NCI-H748 treated with DMSO at 0.1 percent for 48 hours (cell line): ENCODE measurements at regions not wholly inside any gene's neighbourhood (a gene's known extent, or its start where the extent isn't known, plus 50 kb on each side); places are given as distances from the start of the nearest gene placed in this dataset.

Source experiments
- DNase-seq: peaks from one replicate; lab custom pipeline; 2025; lab: John Stamatoyannopoulos, UW

DNA sequence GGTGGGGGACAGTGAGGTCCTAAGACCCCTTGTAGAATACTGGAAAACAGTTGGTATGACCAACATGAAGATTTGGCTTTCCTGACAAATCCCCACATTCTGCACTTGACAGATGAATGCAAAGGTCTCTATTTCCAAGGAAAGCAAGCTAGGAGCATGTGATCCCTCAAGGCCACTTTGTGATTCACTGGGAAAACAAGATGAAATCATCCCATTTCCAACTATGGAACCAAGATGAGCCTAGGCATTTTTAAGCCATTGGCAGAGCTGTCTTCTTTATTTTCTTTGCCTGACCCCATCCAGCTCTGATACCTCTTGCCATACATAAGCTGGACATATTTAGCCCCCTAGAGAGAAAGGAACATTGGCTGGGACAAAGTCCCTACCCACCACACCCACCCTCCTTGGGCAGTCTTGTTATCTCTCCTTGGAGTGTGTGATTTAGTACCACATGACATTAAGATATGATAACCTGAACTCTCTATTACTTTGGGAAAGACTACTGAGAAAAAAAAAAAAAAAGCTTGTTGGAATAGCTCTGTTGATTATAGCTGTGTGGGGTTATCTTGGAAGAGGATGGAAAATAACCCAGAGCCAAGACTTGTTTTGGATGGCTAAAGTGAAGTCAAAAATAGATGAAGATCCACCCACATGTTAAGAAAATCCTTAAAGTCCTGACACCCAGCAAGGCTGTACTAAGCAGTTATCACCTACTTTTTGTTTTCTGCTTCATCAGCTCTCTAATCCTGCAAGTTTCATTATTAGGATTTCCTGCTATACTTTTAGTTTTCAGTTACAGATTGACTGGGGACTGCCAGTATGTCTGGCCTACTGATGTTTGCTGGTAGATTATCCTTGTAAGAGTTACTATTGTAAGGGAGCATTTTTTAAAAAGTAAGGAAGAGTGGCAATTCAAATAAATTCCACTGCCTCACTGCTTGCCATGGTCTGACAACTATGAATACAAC lies 90.1 kb upstream of the PREP start:
- no peak for DNase-seq

DNA sequence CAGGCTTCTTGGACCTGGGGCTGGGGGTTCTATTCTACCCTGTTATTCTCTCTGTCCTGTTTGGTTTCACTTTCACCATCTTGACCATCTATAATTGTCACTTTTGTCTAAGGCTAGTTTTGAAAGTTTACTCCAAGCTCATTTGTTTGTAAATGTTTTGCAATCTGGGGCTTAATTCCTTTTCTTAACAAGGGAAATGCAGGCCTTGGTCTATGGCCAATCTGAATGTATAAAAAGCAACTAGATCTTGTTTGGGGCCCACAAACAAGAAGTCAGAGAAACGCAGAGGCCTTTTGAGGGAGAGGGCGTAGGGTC lies 86.3 kb upstream of the PREP start:
- DNase-seq = no peak

DNA sequence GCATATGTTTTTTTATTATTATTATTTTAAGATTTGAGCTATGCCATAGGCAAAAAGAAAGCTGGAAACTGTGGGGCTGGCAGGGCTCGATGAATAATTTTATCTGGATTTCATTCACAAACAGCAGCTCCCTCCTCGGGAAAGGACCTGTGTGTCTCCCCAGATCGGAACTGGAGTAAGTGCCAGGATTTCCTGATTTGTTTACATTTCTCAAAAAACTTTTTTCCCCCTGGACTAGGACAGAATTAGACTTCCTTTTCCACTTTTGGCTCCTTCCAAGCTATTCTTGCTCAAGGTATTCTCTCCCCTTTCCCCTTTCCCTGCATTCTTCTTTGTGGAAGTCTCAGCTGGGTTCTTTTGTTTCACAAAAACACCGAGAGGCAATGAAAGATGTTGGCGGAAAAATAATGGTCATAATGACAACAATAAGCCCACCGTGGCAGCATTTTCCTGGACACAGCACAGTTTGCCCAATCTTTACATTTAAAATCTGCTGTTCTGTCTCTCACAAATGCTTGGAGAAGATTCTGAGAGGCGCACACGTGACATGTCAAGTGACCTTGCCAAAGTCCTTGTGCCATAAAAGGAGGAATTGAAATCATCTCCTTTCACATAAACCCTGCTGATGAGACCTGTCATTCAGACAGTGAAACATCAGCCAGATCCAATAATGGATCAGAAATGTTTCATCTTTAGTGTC lies 85.8 kb upstream of the PREP start:
- DNase-seq = no peak

DNA sequence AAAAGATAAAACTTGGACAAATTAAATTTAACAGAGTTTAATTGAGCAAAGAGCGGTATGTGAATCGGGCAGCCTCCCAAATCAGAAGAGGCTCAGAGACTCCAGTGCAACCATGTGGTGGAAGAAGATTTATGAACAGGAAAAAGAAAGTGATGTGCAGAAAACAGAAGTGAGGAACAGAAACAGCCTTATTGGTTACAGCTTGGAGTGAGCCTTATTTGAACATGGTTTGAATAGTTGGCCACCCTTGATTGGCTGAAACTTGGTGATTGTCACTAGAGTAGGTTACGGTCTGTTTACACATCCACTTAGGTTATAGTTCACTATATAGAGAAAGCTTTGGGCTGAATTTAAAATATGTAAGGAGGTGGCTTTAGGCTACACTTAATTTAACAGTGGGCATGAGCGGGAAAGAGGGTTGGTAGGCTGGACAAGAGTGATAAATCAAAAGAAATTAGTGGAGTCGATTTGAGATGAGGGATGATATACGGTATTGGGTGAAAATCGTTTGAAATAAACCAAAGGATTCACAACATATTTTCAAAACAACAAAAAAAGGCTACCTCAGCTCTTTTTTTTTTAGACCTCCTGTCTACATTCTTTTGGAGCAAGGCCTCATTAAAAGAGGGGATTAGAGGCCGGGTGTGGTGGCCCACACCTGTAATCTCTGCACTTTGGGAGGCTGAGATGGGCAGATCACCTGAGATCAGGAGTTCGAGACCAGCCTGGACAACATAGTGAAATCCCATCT lies 84.3 kb upstream of the PREP start:
- DNase-seq = no peak

DNA sequence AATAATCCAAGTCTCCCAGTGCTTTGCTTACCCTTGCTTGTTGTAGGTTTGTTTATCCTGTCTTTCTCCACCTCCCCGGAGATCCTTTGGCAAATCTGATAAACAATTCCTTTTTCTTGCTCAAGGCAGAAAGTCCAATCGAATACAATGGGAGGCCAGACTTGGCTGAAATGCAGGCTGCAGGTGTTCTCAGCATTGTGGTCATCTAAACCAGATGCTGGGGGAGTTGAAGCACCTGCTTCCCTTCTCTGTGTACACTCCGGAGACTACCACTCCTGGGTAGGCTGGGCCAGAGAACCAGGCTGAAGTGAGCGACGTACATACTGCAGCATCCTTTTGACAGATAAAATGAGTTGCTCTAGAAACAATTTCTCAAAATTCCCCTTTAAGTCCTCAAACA lies 82.6 kb upstream of the PREP start:
- DNase-seq = peak; percentile 72

DNA sequence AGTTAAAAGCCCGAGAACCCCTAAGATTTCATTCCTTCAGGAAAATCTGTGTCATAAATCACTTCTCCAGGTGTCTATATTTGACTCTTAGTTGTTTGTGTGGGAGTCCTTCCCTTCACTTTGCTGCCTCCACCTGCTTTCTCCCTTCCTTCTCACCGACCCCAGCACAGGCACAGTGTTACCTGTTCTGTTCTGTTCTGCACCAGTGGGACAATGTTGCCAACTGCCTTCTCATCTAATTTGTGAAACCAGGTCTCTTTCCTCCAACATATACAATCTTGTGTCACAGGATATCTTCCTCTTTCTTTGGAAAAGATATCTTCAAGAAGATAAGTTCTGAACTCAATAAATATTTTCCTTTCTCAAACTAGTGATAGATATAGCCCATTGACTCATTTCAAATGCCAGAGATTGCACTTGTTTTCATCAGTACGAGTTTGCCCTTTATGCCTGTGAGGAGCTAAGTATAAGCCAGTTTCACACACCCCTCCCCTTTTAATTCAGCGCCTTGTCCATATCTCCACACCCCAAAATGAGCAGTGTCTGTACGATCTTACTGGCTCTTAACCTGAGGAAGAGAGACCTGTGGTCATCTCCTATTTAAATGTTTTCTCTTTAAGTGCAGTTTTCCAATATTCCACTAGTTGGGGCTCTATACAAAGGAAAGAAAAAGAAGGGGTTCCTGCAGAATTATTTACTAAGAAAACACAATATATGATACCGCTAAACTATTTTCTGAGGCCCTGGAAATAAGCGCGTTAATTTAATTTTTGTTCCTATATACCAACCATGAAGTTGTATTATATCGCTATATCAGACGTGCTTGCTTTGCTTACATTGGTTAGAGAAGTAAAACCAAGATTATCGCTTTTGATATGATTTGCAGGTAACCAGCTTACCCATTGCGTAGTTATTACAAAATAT lies 81.6 kb upstream of the PREP start:
- peak; percentile 79 for DNase-seq

DNA sequence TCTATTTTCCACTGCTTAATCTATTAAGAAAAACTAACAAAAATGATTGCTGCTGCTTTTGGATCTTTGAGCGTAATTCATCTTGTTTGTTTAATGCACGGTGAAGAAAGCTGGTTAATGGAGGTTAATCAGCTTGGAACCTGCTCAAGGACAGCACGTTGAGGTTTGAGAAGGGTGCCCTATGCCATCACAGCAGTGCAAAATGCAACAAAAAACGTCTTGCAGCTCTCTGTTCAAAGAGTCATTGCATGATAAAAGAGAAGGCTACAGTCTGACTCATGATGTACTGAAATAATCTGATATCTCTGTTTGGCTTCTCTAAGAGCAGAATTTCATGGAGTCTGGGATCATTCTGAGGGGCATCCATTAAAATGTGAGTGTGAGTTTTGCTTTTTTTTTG lies 80.6 kb upstream of the PREP start:
- DNase-seq = no peak

DNA sequence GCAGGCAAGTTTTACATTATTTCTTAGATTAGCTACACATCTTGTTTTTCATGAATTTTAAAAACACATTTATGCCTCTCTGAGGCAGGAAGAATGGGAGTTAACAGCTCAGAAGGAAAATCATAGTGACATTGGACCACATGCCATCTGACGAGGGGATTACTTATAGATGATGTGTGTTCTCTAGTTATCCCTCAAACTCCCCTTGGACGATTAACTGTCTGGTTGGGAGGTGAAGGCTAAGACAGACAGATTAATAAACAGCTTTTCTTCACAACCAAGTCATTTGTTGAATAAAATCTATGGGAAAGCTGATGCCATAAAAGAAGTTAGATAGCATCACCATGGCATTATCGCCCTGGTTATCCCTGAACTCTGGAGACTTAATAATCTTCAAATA lies 80.0 kb upstream of the PREP start:
- no peak for DNase-seq

DNA sequence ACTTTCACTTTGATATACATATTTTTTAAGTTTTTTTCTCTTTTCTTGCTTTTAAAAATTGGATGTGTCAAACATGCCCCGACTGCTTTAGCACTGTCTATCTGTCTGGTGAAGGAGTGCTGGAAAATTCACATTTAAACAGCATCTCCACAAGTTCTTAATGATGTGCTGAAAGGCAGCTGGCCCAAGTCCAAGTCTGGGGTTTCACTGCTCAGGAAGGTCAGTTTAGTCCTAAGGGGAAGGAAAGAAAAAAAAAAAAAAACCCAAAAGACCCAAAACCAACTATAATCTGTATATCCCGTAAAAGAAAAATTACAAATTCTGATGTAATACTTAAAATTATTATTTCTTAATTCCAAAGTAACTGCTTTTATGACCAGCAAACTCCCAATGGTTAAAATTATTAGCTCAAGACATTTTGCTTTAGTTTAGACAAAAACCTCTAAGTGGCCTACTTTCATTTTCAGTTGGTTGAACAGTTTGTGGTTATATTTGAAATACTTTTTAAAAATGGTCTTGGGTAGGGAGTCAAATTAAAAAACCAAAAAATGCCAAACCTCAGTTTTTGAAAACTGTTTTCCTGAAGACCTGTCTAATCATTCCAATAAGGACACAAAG lies 79.5 kb upstream of the PREP start:
- DNase-seq = no peak

DNA sequence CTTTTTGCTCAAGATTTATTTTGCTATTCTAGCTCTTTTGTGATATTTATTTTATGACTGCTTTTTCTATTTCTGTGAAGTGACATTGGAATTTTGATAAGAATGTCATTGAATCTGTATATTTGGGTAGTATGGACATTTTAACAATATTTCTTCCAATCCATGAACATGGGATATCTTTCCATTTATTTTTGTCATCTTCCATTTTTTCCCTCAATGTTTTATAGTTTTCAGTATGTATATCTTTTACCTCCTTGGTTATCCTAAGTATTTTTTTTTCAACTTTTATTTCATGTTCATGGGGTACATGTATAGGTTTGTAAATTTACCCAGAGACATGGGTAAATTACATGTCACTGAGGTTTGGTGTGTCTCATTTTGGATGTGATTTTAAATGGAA lies 74.1 kb upstream of the PREP start:
- no peak for DNase-seq

DNA sequence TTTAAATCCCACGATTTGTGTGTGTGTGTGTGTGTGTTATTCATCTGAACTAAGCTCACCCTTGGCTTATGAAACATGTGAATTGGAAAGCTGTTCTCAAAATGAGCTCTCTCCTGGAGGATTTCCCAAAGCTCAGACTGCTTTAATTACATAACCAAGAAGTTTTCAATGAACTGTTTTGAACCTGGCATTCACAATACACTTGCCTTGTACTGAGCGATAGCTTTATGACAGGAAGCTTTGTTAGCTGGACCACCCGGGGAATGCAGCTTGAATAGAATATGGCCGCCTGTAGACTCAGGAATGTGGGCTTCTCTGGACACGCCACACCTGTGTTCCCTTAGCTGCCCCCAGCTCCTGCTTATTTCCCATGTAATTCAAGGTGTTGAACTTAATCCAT lies 71.4 kb upstream of the PREP start:
- no peak for DNase-seq

DNA sequence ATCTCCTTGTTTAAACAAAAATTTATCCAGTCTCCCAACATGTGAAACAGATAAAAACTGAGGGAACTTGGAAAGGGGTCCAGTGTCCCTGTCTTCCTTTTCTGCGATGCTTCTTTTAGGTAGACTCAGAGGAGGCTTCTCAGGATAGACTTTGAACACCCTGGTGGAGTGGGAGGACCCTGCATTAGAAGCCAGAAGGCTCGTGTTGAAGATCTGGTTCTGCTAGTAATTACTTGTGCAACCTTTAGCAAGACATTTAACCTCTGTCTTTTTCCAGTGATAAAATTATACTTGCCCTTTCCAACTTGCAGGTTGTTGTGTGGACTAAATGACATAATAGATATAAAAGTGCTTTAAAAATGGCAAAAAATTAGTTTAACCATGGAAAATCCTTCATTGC lies 67.1 kb upstream of the PREP start:
- no peak for DNase-seq

DNA sequence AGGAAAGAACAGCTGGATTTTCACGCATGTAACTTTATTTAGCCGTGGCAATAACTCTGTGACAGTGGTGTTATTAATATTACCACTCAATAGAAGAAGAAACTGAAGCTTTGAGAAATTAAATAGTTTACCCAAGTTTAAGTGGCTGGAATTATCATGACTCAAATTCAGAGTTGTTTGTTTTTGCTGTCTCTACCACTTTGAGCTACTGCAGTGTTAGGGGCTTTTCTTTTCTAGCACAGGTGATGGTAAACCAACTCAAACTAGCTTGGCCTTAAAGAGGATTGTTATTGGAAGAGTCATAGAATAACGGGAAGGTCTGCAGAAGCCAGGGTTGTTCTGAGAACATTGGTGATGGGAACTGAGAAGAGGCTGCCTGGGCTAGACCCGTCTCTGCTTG lies 66.0 kb upstream of the PREP start:
- no peak for DNase-seq

DNA sequence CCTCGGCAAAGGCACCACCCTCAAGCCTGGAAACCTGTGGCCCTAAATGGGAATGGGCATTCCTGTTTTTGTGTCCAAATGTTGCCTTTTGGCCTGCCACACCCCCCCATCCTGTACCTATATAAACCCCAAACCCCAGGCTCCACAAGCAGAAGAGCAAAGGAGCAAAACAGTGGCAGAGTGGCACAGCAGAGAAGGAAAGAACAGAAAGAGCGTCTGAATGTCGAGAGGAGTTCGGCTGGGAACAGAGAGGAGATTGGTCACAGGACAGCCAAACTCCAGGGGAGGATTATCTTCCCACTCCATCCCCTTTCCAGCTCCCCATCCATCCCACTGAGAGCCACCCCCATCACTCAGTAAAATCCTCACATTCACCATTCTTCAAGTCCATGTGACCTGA lies 58.0 kb upstream of the PREP start:
- no peak for DNase-seq

DNA sequence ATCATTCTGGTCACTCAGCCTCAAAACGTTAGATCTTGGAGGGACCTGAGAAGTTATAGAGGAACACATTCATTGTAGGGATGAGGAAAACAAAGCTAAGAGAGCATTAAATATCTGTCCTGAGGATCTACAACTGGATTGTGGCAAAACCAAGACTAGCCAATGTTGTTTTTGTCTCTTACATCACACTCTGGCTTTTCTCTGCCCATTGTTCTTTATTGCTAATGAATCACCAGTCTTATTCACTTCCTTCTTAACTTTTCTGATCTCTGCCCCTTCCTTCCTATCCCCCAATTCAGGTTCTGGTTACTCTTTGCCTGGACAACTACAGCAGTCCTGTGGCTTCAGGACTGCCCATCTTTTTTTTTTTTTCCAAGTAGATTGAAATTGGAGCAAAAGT lies 57.0 kb upstream of the PREP start:
- DNase-seq = no peak

DNA sequence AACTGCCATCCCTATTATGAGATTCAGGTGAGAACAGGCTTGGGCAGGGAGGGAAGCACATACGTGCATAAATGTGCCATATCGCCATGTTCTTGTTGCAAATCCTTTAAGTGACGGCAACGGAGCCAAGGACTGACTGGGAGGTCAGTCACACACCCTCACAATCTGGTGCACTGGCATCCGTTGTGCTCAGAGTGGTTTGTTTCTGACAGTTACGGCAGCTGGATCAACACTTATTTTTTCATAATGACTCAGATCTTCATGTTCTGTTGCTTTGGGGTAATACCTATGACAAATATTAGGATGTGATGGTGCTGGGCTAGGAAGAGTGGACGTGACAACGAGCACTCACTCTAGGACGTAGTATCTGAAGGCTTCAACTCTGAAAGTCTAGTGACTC lies 56.2 kb upstream of the PREP start:
- no peak for DNase-seq

DNA sequence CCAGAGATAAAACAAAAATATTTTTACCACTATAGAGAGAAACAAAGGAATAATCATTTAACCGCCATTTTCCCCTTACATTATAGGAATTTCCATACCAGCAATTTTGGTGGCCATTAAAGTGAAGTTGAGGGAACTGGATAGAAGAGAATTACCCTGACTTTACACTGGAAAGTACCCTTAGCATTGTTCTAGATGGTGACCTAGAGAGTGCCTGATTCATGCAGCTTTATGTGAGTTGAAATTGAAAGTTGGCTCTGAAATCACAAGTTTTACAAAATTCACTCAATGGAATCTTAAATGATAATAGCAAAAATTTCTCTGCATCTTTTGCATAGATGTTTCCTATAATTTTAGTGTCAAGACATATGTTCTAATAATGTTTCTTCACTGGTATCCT lies 55.7 kb upstream of the PREP start:
- DNase-seq = no peak

DNA sequence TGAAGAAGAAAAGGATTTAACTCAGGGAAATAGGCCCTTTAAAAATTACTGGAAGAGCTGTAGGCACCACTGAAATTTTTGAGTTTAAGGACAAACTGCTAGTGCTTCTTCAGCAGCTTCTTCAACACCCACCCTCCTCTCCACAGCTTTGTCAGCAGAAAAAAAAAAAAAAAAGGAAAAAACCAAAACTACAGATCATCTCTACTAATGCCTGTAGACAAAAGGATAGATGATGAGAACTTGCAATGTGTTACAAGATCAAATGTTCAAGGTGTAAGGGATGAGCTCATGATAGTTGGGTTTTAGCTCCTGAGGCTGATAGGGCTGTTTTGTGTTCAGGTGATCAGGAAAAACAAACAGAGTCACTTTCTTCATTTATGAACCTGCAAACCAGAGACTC lies 55.2 kb upstream of the PREP start:
- no peak for DNase-seq

DNA sequence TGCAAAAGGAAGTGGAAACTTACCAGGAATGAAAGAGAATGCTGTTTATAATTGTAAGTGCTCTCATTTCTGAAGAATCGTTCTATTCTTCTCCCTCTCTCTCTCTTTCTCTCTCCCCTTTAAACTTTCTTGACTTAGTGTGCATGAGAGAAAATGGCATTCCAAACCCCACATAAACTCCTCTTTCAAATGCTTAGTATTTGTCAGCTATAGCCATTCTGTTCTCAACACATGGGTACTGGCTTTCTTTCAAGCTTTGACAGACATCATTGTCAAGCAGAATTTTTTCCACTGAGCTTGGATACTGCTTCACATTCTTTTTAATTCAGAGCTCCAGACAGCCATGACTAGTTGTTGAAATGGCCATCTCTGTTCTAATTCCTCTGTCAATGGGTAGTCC lies 51.1 kb upstream of the PREP start:
- DNase-seq = no peak

DNA sequence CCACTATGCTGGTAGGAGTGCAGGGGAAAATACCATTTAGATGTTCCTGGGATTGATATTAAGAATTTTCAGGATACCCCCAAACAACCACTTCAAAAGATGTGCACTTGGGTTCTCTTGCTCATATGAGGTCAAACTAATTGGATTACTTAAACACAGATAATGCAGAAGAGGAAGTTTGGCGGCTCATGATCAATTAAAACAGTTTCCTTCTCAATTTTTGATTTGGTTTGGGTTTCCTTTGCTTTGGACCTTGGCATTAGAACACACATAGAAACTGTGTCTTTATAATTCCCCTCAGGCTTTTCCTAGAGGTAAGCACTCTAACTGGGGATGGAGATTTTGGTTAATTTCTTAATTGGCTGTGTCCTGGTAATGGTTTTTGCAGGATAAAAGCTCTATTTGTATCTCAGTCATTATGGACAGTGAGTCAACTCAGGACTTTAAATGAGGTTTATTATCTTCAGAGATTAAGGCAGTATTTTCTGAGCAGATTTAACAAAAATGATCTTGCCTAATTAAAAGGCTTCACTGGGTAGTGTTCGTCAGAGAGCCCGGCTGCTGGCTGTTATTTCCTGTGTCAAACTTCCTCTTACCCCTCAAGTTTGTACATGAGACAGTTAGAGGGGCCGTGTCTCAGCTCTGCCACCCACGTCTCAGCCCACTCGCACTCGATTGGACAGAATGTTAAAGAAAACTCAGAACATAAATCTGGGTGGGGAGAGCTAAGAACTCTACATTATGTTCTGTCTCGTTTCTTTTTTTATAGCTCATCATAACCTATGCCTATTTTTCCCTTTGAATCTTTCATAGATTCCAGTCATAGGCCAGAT lies 50.3 kb upstream of the PREP start:
- DNase-seq = no peak
